ENCODE measurements at regions not wholly inside any gene's neighbourhood (a gene's known extent, or its start where the extent isn't known, plus 50 kb on each side); places are given as distances from the start of the nearest gene placed in this dataset.

GRCh38 chrX:150167482-150168324 is 195.4 kb upstream of the MAMLD1 start:
- Histone ChIP-seq H3K27ac (ENCODE audit: low read length) (no peak overlapping the region), H3K27me3 (ENCODE audit: control insufficient read depth, insufficient read depth, low read length) (no peaks in the 10 kb centered on the region), H3K9me3 (ENCODE audit: control insufficient read depth, insufficient read depth, low read length) (no peaks in the 10 kb centered on the region), H3K4me3 (ENCODE audit: low read length) (no peak overlapping the region), H3K36me3 (ENCODE audit: control insufficient read depth, insufficient read depth, low read length) (no peaks in the 10 kb centered on the region), H3K4me1 (ENCODE audit: control insufficient read depth, insufficient read depth, low read length) (no peaks in the 10 kb centered on the region)
- DNase-seq, result no peak
- Mint-ChIP-seq H3K36me3 (no peaks in the 10 kb centered on the region), H3K27me3 (ENCODE audit: low read depth in 2 of 2) (peaks cover 7 to 17% of the 10 kb centered on the region in 2 donors), H3K4me3 (no peak overlapping the region), H3K27ac (no peak overlapping the region), H3K4me1 (no peaks in the 10 kb centered on the region), H3K9me3 (no peaks in the 10 kb centered on the region)
- TF ChIP-seq CTCF (IDR thresholded peaks at IDR 0.05), result no peak
- WGBS (ENCODE audit: insufficient coverage), result 87% methylated on average over 2 of the region's 5 CpGs
- ATAC-seq, result no peak
- intact Hi-C loops (cut with micrococcal nuclease), result no loop called here

GRCh38 chrX:150182161-150182560 is 181.0 kb upstream of the MAMLD1 start:
- intact Hi-C loops (cut with micrococcal nuclease), result no loop called here

GRCh38 chrX:150184491-150184890 is 178.6 kb upstream of the MAMLD1 start:
- WGBS (ENCODE audit: insufficient coverage), result 77% methylated on average over 2 of the region's 3 CpGs
- Histone ChIP-seq H3K27ac (ENCODE audit: low read length) (no peak overlapping the region), H3K27me3 (ENCODE audit: control insufficient read depth, insufficient read depth, low read length) (no peaks in the 10 kb centered on the region), H3K36me3 (ENCODE audit: control insufficient read depth, insufficient read depth, low read length) (no peaks in the 10 kb centered on the region), H3K4me3 (ENCODE audit: low read length) (no peak overlapping the region), H3K9me3 (ENCODE audit: control insufficient read depth, insufficient read depth, low read length) (no peaks in the 10 kb centered on the region), H3K4me1 (ENCODE audit: control insufficient read depth, insufficient read depth, low read length) (no peaks in the 10 kb centered on the region)
- peaks cover 0 to under 1% of the 10 kb centered on the region in 2 donors for H3K9me3 Mint-ChIP-seq
- no peak overlapping the region for H3K4me3 Mint-ChIP-seq
- intact Hi-C loops (cut with micrococcal nuclease), result no loop called here
- no peaks in the 10 kb centered on the region for H3K4me1 Mint-ChIP-seq
- DNase-seq (no peak), ATAC-seq (no peak)
- H3K36me3 Mint-ChIP-seq, result no peaks in the 10 kb centered on the region
- H3K27ac Mint-ChIP-seq, result no peak overlapping the region
- peaks cover under 1 to 37% of the 10 kb centered on the region in 2 donors for H3K27me3 Mint-ChIP-seq (ENCODE audit: low read depth in 2 of 2)
- no peak for TF ChIP-seq CTCF (IDR thresholded peaks at IDR 0.05)

More at GRCh38 chrX:150182161-150182560, 181.0 kb upstream of the MAMLD1 start:
- Histone ChIP-seq H3K36me3 (ENCODE audit: control insufficient read depth, insufficient read depth, low read length) (no peaks in the 10 kb centered on the region), H3K9me3 (ENCODE audit: control insufficient read depth, insufficient read depth, low read length) (no peaks in the 10 kb centered on the region), H3K27me3 (ENCODE audit: control insufficient read depth, insufficient read depth, low read length) (no peaks in the 10 kb centered on the region), H3K4me3 (ENCODE audit: low read length) (no peak overlapping the region), H3K4me1 (ENCODE audit: control insufficient read depth, insufficient read depth, low read length) (no peaks in the 10 kb centered on the region), H3K27ac (ENCODE audit: low read length) (no peak overlapping the region)
- H3K9me3 Mint-ChIP-seq, result peaks cover 0 to 4% of the 10 kb centered on the region in 2 donors
- DNase-seq, result no peak
- H3K4me3 Mint-ChIP-seq, result no peak overlapping the region
- H3K27ac Mint-ChIP-seq, result no peak overlapping the region
- no peaks in the 10 kb centered on the region for H3K36me3 Mint-ChIP-seq
- H3K27me3 Mint-ChIP-seq (ENCODE audit: low read depth in 2 of 2), result peaks cover 4 to 46% of the 10 kb centered on the region in 2 donors
- ATAC-seq, result no peak
- H3K4me1 Mint-ChIP-seq, result no peaks in the 10 kb centered on the region
- TF ChIP-seq CTCF (IDR thresholded peaks at IDR 0.05), result no peak

GRCh38 chrX:150185766-150186165 is 177.4 kb upstream of the MAMLD1 start:
- Mint-ChIP-seq H3K27ac (no peak overlapping the region), H3K9me3 (no peaks in the 10 kb centered on the region), H3K4me3 (no peak overlapping the region), H3K27me3 (ENCODE audit: low read depth in 2 of 2) (peaks cover 0 to 34% of the 10 kb centered on the region in 2 donors), H3K4me1 (no peaks in the 10 kb centered on the region), H3K36me3 (no peaks in the 10 kb centered on the region)
- 90% methylated on average over 5 of the region's 5 CpGs for WGBS (ENCODE audit: insufficient coverage)
- no peak for TF ChIP-seq CTCF (IDR thresholded peaks at IDR 0.05)
- no peak overlapping the region for H3K4me3 ChIP-seq (ENCODE audit: low read length)
- no peaks in the 10 kb centered on the region for H3K4me1 ChIP-seq (ENCODE audit: control insufficient read depth, insufficient read depth, low read length)
- no peaks in the 10 kb centered on the region for H3K36me3 ChIP-seq (ENCODE audit: control insufficient read depth, insufficient read depth, low read length)
- H3K27ac ChIP-seq (ENCODE audit: low read length), result no peak overlapping the region
- DNase-seq (no peak), ATAC-seq (no peak)
- intact Hi-C loops (cut with micrococcal nuclease), result no loop called here
- H3K9me3 ChIP-seq (ENCODE audit: control insufficient read depth, insufficient read depth, low read length), result no peaks in the 10 kb centered on the region
- no peaks in the 10 kb centered on the region for H3K27me3 ChIP-seq (ENCODE audit: control insufficient read depth, insufficient read depth, low read length)

Measured in natural killer cell (primary cell).